ENCODE measurements at regions not wholly inside any gene's neighbourhood (a gene's known extent, or its start where the extent isn't known, plus 50 kb on each side); places are given as distances from the start of the nearest gene placed in this dataset.

GRCh38 chr9:124197177-124198095, 60.3 kb upstream of the NEK6 start:
- TF ChIP-seq PATZ1 (CRISPR knock-in tag; IDR thresholded peaks at IDR 0.05; ENCODE audit: borderline replicate concordance) (no peak), ARNTL (CRISPR knock-in tag; IDR thresholded peaks at IDR 0.05; ENCODE audit: borderline replicate concordance, low read depth) (no peak), PPARA (CRISPR knock-in tag; IDR thresholded peaks at IDR 0.05; ENCODE audit: borderline replicate concordance) (no peak)
- ATAC-seq, result no peak

GRCh38 chr9:124198331-124198730, 59.4 kb upstream of the NEK6 start:
- TF ChIP-seq ZNF565 (CRISPR knock-in tag; conservative IDR thresholded peaks at IDR 0.05; ENCODE audit: low read depth) (no peak), ZNF70 (CRISPR knock-in tag; IDR thresholded peaks at IDR 0.05) (no peak), CSDC2 (CRISPR knock-in tag; IDR thresholded peaks at IDR 0.05) (no peak), PATZ1 (CRISPR knock-in tag; IDR thresholded peaks at IDR 0.05; ENCODE audit: borderline replicate concordance) (no peak), ZFP30 (CRISPR knock-in tag; IDR thresholded peaks at IDR 0.05) (no peak), BACH2 (CRISPR knock-in tag; IDR thresholded peaks at IDR 0.05; ENCODE audit: borderline replicate concordance) (no peak), CSRNP3 (CRISPR knock-in tag; IDR thresholded peaks at IDR 0.05) (no peak), POU6F1 (CRISPR knock-in tag; IDR thresholded peaks at IDR 0.05; ENCODE audit: borderline replicate concordance, low read depth) (no peak), ZC3H10 (CRISPR knock-in tag; IDR thresholded peaks at IDR 0.05) (no peak)
- no peak for ATAC-seq

- ATAC-seq, result no peak
- TF ChIP-seq ARNTL (CRISPR knock-in tag; IDR thresholded peaks at IDR 0.05; ENCODE audit: borderline replicate concordance, low read depth) (no peak), CSDC2 (CRISPR knock-in tag; IDR thresholded peaks at IDR 0.05) (no peak), ISL1 (CRISPR knock-in tag; IDR thresholded peaks at IDR 0.05) (no peak), ESRRG (CRISPR knock-in tag; IDR thresholded peaks at IDR 0.05) (no peak), RARB (CRISPR knock-in tag; IDR thresholded peaks at IDR 0.05) (no peak), OSR1 (CRISPR knock-in tag; IDR thresholded peaks at IDR 0.05) (no peak), ZNF565 (CRISPR knock-in tag; conservative IDR thresholded peaks at IDR 0.05; ENCODE audit: low read depth) (no peak), TSHZ2 (CRISPR knock-in tag; IDR thresholded peaks at IDR 0.05) (no peak), PATZ1 (CRISPR knock-in tag; IDR thresholded peaks at IDR 0.05; ENCODE audit: borderline replicate concordance) (no peak), CSRNP3 (CRISPR knock-in tag; IDR thresholded peaks at IDR 0.05) (no peak), ZNF8 (CRISPR knock-in tag; IDR thresholded peaks at IDR 0.05) (no peak), TOX (CRISPR knock-in tag; IDR thresholded peaks at IDR 0.05; ENCODE audit: borderline replicate concordance) (no peak), ZC3H10 (CRISPR knock-in tag; IDR thresholded peaks at IDR 0.05) (no peak), POU6F1 (CRISPR knock-in tag; IDR thresholded peaks at IDR 0.05; ENCODE audit: borderline replicate concordance, low read depth) (no peak), ZNF70 (CRISPR knock-in tag; IDR thresholded peaks at IDR 0.05) (no peak), TCF4 (CRISPR knock-in tag; IDR thresholded peaks at IDR 0.05; ENCODE audit: borderline replicate concordance) (no peak), GLIS3 (CRISPR knock-in tag; IDR thresholded peaks at IDR 0.05) (no peak)
Observed at GRCh38 chr9:124198948-124199347, 58.8 kb upstream of the NEK6 start.
